NCI-H2196 treated with DMSO at 0.1 percent for 48 hours (cell line): ENCODE measurements at regions not wholly inside any gene's neighbourhood (a gene's known extent, or its start where the extent isn't known, plus 50 kb on each side); places are given as distances from the start of the nearest gene placed in this dataset.

ENCODE experiments used
- DNase-seq: peaks from one replicate; lab custom pipeline; 2025; ENCODE audit not compliant: unreplicated experiment; lab: John Stamatoyannopoulos, UW

DNA sequence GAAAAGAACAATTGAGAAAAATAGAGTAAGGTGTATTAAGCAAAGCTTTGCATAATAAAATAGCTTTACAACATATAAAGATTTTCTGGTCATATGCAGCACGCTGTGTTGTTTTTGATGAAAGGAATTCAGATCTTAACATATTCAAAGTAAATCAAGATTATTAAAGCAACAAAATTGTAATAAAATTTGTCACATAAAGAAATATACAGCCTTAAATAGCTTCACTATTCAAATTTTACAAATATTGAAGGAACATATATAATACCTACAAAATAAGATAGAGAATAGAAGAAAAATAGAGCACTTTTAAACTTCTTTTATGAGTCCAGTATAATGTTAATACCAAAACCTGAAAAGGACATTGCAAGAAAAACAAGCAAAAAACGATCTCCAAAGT, 749.1 kb upstream of the POT1 start:
- no peak for DNase-seq

DNA sequence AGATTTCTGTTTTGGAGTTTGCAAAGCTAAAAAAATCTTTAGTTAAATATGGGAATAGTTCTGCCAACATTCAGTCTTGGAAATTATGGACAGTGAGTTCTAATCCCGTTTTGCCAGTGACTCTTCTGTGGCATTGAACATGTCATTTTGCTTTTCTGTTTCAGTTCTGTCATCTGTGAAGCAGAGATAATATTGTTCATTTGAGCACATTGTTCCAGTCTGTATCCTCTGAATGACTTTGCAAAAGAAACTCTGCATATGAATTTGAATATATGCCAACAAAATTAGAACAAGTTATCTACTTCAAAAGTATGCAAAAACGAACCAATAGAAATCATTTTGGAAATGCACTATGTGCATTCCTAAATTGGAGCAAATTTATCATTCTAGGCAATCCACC, 746.0 kb upstream of the POT1 start:
- DNase-seq = no peak

DNA sequence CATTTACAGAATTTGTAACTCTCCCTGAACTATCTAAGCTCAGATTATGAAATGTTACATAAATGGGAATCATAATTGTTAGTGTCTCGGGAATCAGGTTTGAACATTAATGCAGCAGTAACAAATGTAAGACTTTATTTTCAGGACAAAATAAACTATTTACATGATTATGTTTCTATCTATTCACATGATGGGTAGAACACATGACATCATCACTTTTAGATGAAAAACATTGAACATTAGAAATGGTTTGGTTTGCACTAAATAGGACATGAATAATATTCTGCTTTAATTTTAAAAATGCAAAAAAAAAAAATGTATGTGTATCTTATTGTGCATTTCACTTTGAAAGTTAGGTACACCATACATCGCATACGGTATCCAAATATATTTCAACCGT, 745.5 kb upstream of the POT1 start:
- no peak for DNase-seq

GRCh38 chr7:125670926-125671572, 741.4 kb upstream of the POT1 start:
- DNase-seq = no peak

DNA sequence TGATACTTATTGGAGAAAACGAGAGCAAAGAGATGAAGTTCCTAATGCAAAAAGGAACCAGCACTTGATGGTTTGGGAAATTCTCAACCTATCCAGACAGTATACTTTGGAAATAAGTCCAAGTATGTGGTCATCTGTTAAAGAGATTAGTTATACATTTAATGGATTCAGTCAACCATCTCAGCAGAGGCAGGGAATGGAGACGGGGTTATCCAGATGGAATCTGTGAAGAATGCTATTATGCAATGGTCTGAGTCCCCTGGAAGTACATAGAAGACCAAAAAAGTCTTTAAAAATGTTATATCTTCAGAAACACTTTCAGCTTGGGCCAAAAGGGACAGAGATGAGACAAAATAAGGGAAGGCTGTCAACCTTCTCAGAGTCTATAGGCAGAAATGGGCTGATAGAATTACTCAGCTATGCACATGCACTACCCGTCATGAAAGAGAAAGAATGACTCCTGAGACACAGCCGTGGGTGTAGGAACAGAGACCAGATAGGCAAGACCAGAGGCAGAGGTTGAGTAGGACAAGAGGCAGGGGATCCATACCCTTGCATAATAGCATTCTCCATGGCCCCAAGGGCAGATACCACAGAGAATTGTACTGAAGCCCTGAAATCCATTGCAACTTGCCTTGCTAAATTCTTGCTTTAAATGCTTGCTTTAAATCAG, 738.8 kb upstream of the POT1 start:
- no peak for DNase-seq

GRCh38 chr7:125664625-125665024, 735.0 kb upstream of the POT1 start:
- no peak for DNase-seq

DNA sequence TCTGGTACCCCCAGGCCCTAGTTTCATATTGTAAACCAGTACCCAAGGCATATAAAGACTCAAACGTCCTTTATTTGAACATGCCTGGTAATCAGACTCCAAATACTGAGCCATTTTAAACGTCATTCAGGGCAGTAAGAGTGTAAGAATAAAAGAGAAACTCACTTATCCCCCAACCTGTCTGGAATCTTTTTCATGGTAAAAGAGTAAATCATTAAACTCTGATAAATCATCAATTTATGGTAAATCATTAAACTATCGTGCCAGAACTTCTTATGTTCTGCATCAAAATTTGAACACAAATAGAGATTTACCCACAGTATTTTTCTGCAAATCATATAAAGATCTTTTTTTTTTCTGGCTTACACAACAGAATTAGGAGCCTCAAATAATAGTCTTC, 734.3 kb upstream of the POT1 start:
- no peak for DNase-seq

- no peak for DNase-seq
Observed at GRCh38 chr7:125661677-125662076, 732.1 kb upstream of the POT1 start.

- DNase-seq = no peak
Observed at GRCh38 chr7:125661006-125661405, 731.4 kb upstream of the POT1 start.

DNA sequence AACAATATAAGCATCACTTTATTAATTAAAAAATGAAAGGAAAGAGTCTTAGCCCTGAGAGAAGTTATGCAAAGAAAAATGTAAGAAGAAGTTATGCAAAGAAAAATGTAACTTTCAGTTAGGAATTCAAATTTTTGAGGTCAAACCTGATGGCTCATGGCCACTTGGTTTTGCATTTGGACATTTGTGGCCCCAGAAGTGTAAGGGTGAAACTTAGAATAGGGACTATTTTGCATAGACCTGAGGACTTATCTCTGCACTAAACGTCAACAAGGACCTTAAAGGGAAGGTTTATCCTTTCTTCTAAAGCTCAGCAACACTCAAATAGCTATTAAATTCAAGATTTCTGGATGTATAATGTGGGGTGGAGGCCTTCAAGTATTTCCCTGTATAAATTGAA, 724.5 kb upstream of the POT1 start:
- DNase-seq = no peak

GRCh38 chr7:125651823-125652528, 722.4 kb upstream of the POT1 start:
- no peak for DNase-seq

GRCh38 chr7:125648543-125648942, 718.9 kb upstream of the POT1 start:
- no peak for DNase-seq

- no peak for DNase-seq
Observed at GRCh38 chr7:125645770-125646169, 716.1 kb upstream of the POT1 start.

DNA sequence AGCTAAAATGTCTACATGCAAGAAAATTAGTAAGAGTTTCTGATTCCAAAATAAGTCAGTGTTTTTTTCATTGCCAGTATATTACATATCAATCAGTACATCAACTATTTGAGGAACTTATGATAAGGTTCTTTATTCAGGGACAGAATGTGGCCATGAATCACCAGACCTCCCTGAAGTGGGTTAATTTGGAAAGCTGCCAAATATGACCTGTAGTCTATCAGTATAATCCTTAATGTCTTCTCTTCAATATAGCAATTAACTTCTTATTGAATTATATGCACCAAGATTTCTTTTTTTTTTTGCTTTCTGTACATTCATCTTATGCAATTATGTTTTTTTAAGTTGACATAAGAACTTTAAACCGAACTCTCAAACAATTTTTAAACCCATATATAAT, 714.5 kb upstream of the POT1 start:
- no peak for DNase-seq

DNA sequence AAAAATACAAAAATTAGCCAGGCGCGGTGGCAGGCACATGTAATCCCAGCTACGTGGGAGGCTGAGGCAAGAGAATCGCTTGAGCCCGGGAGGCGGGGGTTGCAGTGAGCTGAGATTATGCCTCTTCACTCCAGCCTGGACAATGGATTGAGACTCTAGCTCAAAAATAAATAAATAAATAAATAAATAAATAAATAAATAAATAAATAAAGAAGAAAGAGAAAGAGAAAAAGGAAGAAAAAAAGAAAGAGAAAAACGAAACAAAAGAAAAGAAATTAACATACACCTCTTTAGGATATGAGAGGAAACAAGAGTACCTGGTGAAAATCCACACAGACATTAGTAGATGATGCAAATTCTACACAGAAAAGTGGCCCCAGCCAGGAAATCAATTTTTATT, 713.7 kb upstream of the POT1 start:
- no peak for DNase-seq

GRCh38 chr7:125641884-125642283, 712.3 kb upstream of the POT1 start:
- DNase-seq = no peak

GRCh38 chr7:125636320-125636962, 706.8 kb upstream of the POT1 start:
- DNase-seq = no peak

- no peak for DNase-seq
Observed at GRCh38 chr7:125618516-125618915, 688.9 kb upstream of the POT1 start.

DNA sequence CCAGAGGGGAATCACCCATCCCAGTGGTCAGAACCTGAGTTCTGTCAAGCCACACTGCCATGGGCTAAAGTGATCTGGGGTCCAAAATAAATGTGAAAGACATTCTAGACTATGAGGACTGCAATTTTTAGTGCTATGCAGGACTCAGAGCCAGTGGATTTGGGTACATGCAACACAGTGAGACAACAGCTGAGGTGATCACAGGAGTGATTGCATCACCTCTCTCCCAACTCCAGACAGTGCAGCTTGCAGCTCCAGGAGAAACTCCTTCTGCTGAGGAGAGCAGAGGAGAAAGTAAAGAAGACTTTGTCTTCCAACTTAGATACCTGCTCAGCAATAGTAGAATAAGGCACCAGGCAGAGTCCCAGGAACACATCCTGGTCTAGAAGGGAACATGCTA, 682.0 kb upstream of the POT1 start:
- no peak for DNase-seq

GRCh38 chr7:125606671-125607070, 677.0 kb upstream of the POT1 start:
- no peak for DNase-seq

DNA sequence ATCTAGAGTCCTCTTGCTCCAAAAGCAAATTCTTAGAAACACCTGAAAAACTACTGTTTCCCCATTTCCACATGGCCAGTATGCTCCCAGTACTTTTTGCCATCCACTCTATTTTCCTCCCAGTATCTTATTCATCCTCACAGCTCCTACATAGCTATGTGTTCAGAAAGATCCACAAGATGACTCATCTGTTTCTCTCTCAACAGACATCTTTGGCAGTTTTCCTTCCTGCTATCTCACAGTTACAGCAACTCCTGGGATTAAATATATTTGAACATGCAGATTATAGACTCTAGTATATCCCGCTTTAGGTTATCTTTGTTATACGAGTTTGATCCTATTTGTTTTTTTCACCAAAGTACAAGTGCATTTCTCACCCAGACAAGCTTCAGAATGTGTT, 675.6 kb upstream of the POT1 start:
- no peak for DNase-seq

DNA sequence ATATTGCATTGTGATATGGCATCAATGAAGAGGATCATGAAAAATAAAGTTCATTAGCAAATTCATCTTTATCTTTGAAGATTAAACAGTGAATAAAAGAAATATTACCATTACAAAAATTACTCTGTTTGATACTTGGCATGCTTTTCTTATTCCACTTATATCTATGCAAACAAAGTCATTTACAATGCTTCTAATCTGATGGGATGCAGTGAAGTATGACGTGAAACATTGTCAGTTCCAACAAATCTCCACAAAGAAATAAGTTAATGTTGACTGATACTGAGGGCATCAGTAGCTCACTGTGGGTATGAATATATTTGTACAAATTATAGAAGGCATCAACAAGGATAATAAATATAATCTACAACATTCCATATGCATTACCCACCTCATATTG, 672.8 kb upstream of the POT1 start:
- no peak for DNase-seq
